Right lobe of liver (tissue), 6 donors: ENCODE measurements at regions not wholly inside any gene's neighbourhood (a gene's known extent, or its start where the extent isn't known, plus 50 kb on each side); places are given as distances from the start of the nearest gene placed in this dataset.

ENCODE experiments used
- ATAC-seq, 4 donors: fragments of 200-7000 bp; cut with Tn5 transposase; one replicate each; pipeline ENCODE4 v1.9.1; 2020; ENCODE audit warnings: mild to moderate bottlenecking in 4 of 4, moderate library complexity in 4 of 4
- DNase-seq, 3 donors: peaks; one replicate each; pipeline ENCODE4 v3.0.0-alpha.2; 2020
- H3K27ac ChIP-seq, 3 donors: fragments of 200-600 bp; one replicate each; pipeline ENCODE4 v1.8.0; 2022
- H3K27me3 ChIP-seq, 2 donors: fragments of 200-600 bp; one replicate each; pipeline ENCODE4 v1.8.0; 2022
- H3K36me3 ChIP-seq, 4 donors: fragments of 200-600 bp; sonication (generic) in 1 of 4; one replicate each; pipeline versions ENCODE4 v1.5.1 to v1.8.0; 2017 to 2022; ENCODE audit warnings: control low read depth in 1 of 4
- H3K4me1 ChIP-seq, 4 donors: fragments of 200-600 bp; sonication (generic) in 1 of 4; one replicate each; pipeline versions ENCODE4 v1.5.1 to v1.8.0; 2017 to 2022; ENCODE audit warnings: control low read depth in 1 of 4
- H3K4me3 ChIP-seq, 3 donors: fragments of 200-600 bp; one replicate each; pipeline ENCODE4 v1.8.0; 2022
- H3K9me3 ChIP-seq, 4 donors: fragments of 200-600 bp; sonication (generic) in 1 of 4; one replicate each; pipeline versions ENCODE4 v1.5.1 to v1.8.0; 2017 to 2022; ENCODE audit warnings: control low read depth in 1 of 4
- POLR2A ChIP-seq: fragments of 450-650 bp; IDR thresholded peaks from one replicate; pipeline ENCODE4 v1.6.1; 2017; ENCODE audit warnings: antibody characterized with exemption, mild to moderate bottlenecking
- WGBS: methylation state at CpG from one replicate; pipeline ENCODE4 v1.1.6; 2018; ENCODE audit warnings: low coverage, low lambda C conversion rate; ENCODE audit not compliant: insufficient coverage; ENCODE audit errors: missing lambda C conversion rate; 5-methylcytosine and 5-hydroxymethylcytosine counted together
- intact Hi-C, 2 donors: fragments of 100-400 bp; cut with DNase I; formaldehyde crosslinking; loops; one replicate each; pipeline versions ENCODE4 v1.11.2 to v1.14.1; 2022
- TF ChIP-seq, protein P1 (sequence below), 4 donors: fragments of 200-600 bp in 3 of 4; fragments of 450-650 bp in 1 of 4; IDR thresholded peaks; one replicate each; pipeline versions ENCODE4 v1.5.1 to v1.8.0; 2016 to 2022; ENCODE audit warnings: antibody characterized with exemption in 4 of 4, mild to moderate bottlenecking in 2 of 4
- donor health status: DM: no; HTN: yes; CAD: no.
- donor health status: DM: no; HTN: no; CAD: no.
- donor health status: DM: no; HTN: no; CAD: no.
- donor health status: DM: no; HTN: yes; CAD: no.
- donor health status: DM: no; HTN: yes; CAD: no.

DNA sequence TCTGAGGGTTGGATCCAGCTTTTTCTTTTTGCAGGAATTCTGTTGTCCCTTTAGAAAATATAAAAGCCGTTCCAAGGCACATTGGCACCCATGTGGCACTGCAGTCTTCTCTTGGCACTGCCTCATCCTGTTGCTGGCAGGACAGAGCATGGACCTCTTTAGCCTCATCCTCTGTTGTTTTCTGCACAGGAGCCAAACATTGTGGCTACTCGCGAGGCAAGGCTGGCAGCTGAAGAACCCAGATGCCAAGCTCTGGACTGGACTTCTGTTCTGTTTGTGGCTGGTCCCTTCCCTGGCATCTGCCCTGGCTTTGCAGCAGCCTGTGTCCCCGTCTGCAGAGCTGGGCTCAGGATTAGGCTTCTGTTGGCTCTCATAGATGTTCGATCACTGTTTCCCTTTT is 224.7 kb upstream of the TBC1D5 start:
- Histone ChIP-seq H3K9me3 (no peaks in the 10 kb centered on the region), H3K27ac (no peak overlapping the region), H3K36me3 (no peaks in the 10 kb centered on the region), H3K4me1 (no peaks in the 10 kb centered on the region), H3K4me3 (no peak overlapping the region), H3K27me3 (no peaks in the 10 kb centered on the region)
- ATAC-seq (no peak), DNase-seq (no peak)
- TF ChIP-seq, protein P1, sequence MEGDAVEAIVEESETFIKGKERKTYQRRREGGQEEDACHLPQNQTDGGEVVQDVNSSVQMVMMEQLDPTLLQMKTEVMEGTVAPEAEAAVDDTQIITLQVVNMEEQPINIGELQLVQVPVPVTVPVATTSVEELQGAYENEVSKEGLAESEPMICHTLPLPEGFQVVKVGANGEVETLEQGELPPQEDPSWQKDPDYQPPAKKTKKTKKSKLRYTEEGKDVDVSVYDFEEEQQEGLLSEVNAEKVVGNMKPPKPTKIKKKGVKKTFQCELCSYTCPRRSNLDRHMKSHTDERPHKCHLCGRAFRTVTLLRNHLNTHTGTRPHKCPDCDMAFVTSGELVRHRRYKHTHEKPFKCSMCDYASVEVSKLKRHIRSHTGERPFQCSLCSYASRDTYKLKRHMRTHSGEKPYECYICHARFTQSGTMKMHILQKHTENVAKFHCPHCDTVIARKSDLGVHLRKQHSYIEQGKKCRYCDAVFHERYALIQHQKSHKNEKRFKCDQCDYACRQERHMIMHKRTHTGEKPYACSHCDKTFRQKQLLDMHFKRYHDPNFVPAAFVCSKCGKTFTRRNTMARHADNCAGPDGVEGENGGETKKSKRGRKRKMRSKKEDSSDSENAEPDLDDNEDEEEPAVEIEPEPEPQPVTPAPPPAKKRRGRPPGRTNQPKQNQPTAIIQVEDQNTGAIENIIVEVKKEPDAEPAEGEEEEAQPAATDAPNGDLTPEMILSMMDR (IDR thresholded peaks at IDR 0.05): no peak
- TF ChIP-seq POLR2A: no peak
- 63% methylated on average over 3 of the region's 5 CpGs for WGBS
- intact Hi-C loops: no loop called here

DNA sequence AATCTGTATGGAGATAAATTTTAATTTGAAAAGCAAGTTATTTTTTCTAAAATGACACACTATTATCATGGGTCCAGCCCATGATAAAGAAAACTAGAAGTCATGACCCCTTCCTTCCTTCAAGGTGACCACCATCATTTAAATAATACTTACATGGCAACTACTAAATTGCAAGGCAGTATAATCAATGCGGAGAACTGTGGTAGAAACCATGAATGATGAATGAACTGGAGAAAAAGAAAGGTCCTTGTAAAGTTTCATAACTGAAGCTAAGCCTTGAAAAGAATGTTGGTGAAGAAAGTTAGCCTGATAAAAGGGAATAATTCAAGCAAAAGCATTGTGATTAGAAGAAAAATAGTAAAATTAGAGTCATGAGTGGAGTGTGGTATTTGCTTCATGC is 222.9 kb upstream of the TBC1D5 start:
- 69% methylated on average over 1 of the region's 1 CpG for WGBS
- intact Hi-C loops: no loop called here

DNA sequence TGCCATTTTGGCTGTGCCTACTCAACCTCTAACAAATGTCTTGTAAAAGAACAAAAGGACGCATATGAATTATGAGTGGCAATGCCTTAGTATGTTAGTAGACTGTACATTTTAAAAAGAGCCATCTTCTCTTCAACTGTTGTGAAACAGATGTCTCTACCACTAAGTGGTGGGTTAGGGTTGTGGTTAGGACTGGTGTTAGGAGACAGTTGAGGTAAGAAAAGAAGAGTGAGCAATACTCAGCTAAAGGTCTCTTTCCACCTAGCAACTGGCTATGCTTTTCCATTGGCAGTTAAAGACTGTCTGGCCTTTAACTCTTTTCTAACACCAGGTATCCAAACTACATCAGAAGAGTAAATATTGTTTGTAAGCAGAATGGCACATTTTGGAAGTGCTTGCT is 221.7 kb upstream of the TBC1D5 start:
- intact Hi-C loops: no loop called here
- ATAC-seq: no peak
- 50% methylated on average over 1 of the region's 1 CpG for WGBS

More for the DNA sequence above, 222.9 kb upstream of the TBC1D5 start:
- no peak overlapping the region for H3K4me3 ChIP-seq
- ATAC-seq (no peak), DNase-seq (no peak)
- H3K27ac ChIP-seq: no peak overlapping the region
- H3K27me3 ChIP-seq: no peaks in the 10 kb centered on the region
- no peaks in the 10 kb centered on the region for H3K4me1 ChIP-seq
- no peaks in the 10 kb centered on the region for H3K9me3 ChIP-seq
- H3K36me3 ChIP-seq: no peaks in the 10 kb centered on the region
- TF ChIP-seq, protein P1 (IDR thresholded peaks at IDR 0.05): no peak
- no peak for TF ChIP-seq POLR2A

DNA sequence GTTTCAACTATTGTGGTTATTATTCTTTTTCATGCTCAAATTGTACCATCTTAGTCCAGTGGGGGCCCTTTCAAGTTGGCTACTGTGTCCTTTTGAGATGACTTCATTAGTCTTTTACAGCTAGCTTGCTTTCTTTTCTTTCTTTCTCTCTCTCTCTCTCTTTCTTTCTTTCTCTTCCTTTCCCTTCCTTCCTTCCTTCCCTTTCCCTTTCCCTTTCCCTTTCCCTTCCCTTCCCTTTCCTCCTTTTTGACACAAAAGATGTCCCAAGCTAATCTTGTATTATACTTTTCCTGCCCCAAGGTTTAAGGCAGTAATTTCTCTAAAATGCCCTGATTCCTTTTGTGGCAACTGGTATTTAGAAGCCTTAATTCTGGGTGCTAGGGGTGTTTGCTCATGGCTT is 213.0 kb upstream of the TBC1D5 start:
- no peak for TF ChIP-seq POLR2A
- TF ChIP-seq, protein P1 (IDR thresholded peaks at IDR 0.05): no peak
- DNase-seq (no peak), ATAC-seq (no peak)
- Histone ChIP-seq H3K4me3 (no peak overlapping the region), H3K36me3 (no peaks in the 10 kb centered on the region), H3K4me1 (no peaks in the 10 kb centered on the region), H3K9me3 (no peaks in the 10 kb centered on the region), H3K27ac (no peak overlapping the region), H3K27me3 (no peaks in the 10 kb centered on the region)
- intact Hi-C loops: no loop called here

More for the DNA sequence above, 221.7 kb upstream of the TBC1D5 start:
- TF ChIP-seq, protein P1 (IDR thresholded peaks at IDR 0.05): no peak
- TF ChIP-seq POLR2A: no peak
- Histone ChIP-seq H3K4me3 (no peak overlapping the region), H3K36me3 (no peaks in the 10 kb centered on the region), H3K9me3 (no peaks in the 10 kb centered on the region), H3K27ac (no peak overlapping the region), H3K27me3 (no peaks in the 10 kb centered on the region), H3K4me1 (no peaks in the 10 kb centered on the region)
- DNase-seq: no peak

DNA sequence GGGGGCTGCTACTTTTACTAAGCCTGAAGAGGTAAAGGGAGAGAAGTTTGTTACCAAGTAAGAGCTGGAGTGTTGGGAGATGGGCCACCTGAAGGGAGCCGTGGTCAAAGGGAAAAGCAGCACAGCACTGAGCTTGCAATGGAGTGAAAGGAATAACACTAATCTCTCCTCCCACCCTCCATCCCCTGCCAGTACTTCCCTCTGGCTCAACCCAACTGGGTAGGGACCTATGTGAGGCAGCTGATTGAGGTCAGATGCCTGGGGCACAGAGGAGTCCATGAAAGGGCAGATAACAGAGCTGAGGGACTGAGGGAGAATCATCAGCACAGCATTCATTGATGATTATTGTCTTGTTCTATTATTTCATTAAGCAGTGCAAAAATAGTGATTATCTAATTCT is 212.4 kb upstream of the TBC1D5 start:
- no peak for ATAC-seq
- H3K9me3 ChIP-seq: no peaks in the 10 kb centered on the region
- 60% methylated on average over 1 of the region's 1 CpG for WGBS
- TF ChIP-seq, protein P1 (IDR thresholded peaks at IDR 0.05): no peak
- no peak for TF ChIP-seq POLR2A
- H3K4me3 ChIP-seq: no peak overlapping the region
- no peak for DNase-seq
- intact Hi-C loops: no loop called here
- H3K36me3 ChIP-seq: no peaks in the 10 kb centered on the region
- H3K4me1 ChIP-seq: no peaks in the 10 kb centered on the region
- H3K27me3 ChIP-seq: no peaks in the 10 kb centered on the region
- H3K27ac ChIP-seq: no peak overlapping the region
